IMR-90 (cell line): ENCODE measurements at regions not wholly inside any gene's neighbourhood (a gene's known extent, or its start where the extent isn't known, plus 50 kb on each side); places are given as distances from the start of the nearest gene placed in this dataset.

Source experiments
- CTCF ChIP-seq: conservative IDR thresholded peaks from 2 replicates; pipeline ENCODE4 v1.5.1; 2012; ENCODE audit warnings: mild to moderate bottlenecking, low read depth, low read length, improper control_type of control experiment
- MAFK ChIP-seq: IDR thresholded peaks from 2 replicates; pipeline ENCODE4 v1.6.1; 2012; ENCODE audit warnings: low read depth, low read length, improper control_type of control experiment
- MAZ ChIP-seq: IDR thresholded peaks from 2 replicates; pipeline ENCODE4 v1.6.1; 2012; ENCODE audit warnings: low read depth, mild to moderate bottlenecking, low read length, improper control_type of control experiment, moderate library complexity, borderline replicate concordance
- MXI1 ChIP-seq: IDR thresholded peaks from 2 replicates; pipeline ENCODE4 v1.6.1; 2012; ENCODE audit warnings: low read depth, mild to moderate bottlenecking, low read length, moderate library complexity, borderline replicate concordance
- NFE2L2 ChIP-seq: fragments of 150-350 bp; IDR thresholded peaks from 2 replicates; pipeline ENCODE4 v1.6.1; 2016; ENCODE audit warnings: low read depth, mild to moderate bottlenecking, low read length
- POLR2A ChIP-seq: IDR thresholded peaks from 2 replicates; pipeline ENCODE4 v1.6.1; 2012; ENCODE audit warnings: mild to moderate bottlenecking, low read depth, low read length
- RAD21 ChIP-seq: IDR thresholded peaks from 2 replicates; pipeline ENCODE4 v1.6.1; 2012; ENCODE audit warnings: low read length, improper control_type of control experiment
- RCOR1 ChIP-seq: IDR thresholded peaks from 2 replicates; pipeline ENCODE4 v1.6.1; 2012; ENCODE audit warnings: mild to moderate bottlenecking, low read length, improper control_type of control experiment; ENCODE audit not compliant: insufficient replicate concordance
- TF ChIP-seq, protein P1 (sequence below): fragments of 150-350 bp; IDR thresholded peaks from 2 replicates; pipeline ENCODE4 v1.6.1; 2017; ENCODE audit warnings: mild to moderate bottlenecking, antibody characterized with exemption, low read length, low read depth

DNA sequence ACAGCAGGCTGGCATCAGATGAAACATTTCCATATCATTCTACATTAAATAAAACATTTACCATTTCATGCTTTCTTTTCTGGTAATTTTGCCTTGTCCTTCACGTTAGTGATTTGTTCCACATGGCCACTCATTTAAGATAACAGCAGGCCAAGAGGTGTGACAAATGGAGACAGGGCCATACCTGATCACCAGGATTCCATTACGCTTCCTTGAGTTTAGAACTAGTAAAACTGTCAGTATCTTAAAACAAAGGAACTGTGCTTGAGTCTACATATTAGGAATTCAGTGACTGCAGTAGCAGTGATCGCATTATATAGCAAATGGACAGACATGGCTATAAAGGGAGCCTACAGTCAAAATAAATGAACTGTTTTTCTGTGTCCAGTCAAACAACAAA lies 155.1 kb upstream of the FSHR start:
- TF ChIP-seq CTCF (no peak), MAFK (no peak), POLR2A (no peak), MXI1 (no peak), MAZ (no peak), RCOR1 (no peak), RAD21 (no peak), NFE2L2 (no peak)
- TF ChIP-seq, protein P1, sequence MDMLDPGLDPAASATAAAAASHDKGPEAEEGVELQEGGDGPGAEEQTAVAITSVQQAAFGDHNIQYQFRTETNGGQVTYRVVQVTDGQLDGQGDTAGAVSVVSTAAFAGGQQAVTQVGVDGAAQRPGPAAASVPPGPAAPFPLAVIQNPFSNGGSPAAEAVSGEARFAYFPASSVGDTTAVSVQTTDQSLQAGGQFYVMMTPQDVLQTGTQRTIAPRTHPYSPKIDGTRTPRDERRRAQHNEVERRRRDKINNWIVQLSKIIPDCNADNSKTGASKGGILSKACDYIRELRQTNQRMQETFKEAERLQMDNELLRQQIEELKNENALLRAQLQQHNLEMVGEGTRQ = no peak
